Chondrocyte (in vitro differentiated cells): ENCODE measurements at regions not wholly inside any gene's neighbourhood (a gene's known extent, or its start where the extent isn't known, plus 50 kb on each side); places are given as distances from the start of the nearest gene placed in this dataset.

Experiments used
- DNase-seq: peaks from one replicate; pipeline ENCODE4 v3.0.0; 2021; ENCODE audit warnings: mixed read lengths, low spot score
- H3K27ac Mint-ChIP-seq: one replicate; pipeline ENCODE4 v1.8.0; 2021; ENCODE audit warnings: mild to moderate bottlenecking, moderate library complexity, mixed read lengths; ENCODE audit not compliant: unreplicated experiment
- H3K27me3 Mint-ChIP-seq: 2 replicates; pipeline ENCODE4 v1.8.0; 2021; ENCODE audit warnings: low read depth, mixed read lengths
- H3K36me3 Mint-ChIP-seq: 2 replicates; pipeline ENCODE4 v1.8.0; 2021; ENCODE audit warnings: low read depth, mixed read lengths
- H3K4me1 Mint-ChIP-seq: 2 replicates; pipeline ENCODE4 v1.8.0; 2021; ENCODE audit warnings: low read depth, mild to moderate bottlenecking, mixed read lengths
- H3K4me3 Mint-ChIP-seq: one replicate; pipeline ENCODE4 v1.8.0; 2021; ENCODE audit warnings: mild to moderate bottlenecking, moderate library complexity, mixed read lengths; ENCODE audit not compliant: unreplicated experiment
- H3K9me3 Mint-ChIP-seq: 2 replicates; pipeline ENCODE4 v1.8.0; 2021; ENCODE audit warnings: low read depth, mixed read lengths
- CTCF ChIP-seq: fragments of 200-600 bp; sonication (generic); IDR thresholded peaks from 2 replicates; pipeline ENCODE4 v1.5.0; 2021; ENCODE audit warnings: antibody characterized with exemption, mild to moderate bottlenecking, moderate library complexity

- Mint-ChIP-seq H3K27ac (no peak overlapping the region), H3K4me1 (no peaks in the 10 kb centered on the region), H3K36me3 (peaks cover 5% of the 10 kb centered on the region), H3K27me3 (no peaks in the 10 kb centered on the region), H3K9me3 (peaks cover 16% of the 10 kb centered on the region), H3K4me3 (no peak overlapping the region)
- no peak for TF ChIP-seq CTCF
- DNase-seq = no peak
These were observed 88.8 kb upstream of the ENPP6 start for GRCh38 chr4:184306470-184306869.

DNA sequence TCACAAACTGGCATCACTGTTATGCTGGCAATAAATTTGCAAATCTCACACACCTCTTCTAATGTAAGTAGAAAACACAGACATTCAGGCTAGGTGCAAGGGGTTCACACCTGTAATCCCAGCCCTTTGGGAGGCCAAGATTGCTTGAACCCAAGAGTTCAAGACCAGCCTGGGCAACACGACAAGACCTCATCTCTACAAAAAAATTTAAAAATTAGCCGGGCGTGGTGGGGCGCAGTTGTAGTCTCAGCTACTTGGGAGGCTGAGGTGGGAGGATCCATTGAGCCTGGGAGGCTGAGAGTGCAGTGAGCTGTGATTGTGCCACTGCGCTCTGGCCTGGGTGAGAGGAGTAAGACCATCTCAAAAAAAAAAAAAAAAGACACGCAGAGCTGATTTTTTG is 83.1 kb upstream of the ENPP6 start:
- DNase-seq = no peak
- no peaks in the 10 kb centered on the region for H3K27me3 Mint-ChIP-seq
- peaks cover 16% of the 10 kb centered on the region for H3K9me3 Mint-ChIP-seq
- H3K4me3 Mint-ChIP-seq = no peak overlapping the region
- peaks cover 5% of the 10 kb centered on the region for H3K36me3 Mint-ChIP-seq
- H3K4me1 Mint-ChIP-seq = no peaks in the 10 kb centered on the region
- no peak overlapping the region for H3K27ac Mint-ChIP-seq
- no peak for TF ChIP-seq CTCF

DNA sequence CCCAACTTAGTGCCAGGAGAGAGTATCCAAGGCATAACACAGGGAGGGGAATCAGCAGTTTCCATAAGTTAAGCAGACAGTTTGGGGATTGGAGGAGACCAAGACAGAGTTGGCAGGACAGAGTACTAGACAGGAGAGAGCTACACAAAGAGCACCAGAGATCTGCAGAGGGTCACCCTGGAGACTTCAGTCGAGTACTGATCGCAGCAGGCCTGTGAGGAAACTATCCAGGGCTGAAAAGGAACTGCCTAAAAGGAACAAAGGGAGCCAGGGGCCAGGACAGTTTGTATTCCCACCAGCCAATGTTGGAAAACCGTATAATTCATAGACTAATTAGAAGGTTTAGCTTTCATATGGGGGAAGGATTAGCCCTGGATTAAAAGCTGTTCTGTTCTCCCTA is 80.6 kb upstream of the ENPP6 start:
- Mint-ChIP-seq H3K27me3 (peaks cover 2% of the 10 kb centered on the region), H3K9me3 (peaks cover 4% of the 10 kb centered on the region), H3K36me3 (peaks cover 3% of the 10 kb centered on the region), H3K4me3 (no peak overlapping the region), H3K27ac (no peak overlapping the region), H3K4me1 (no peaks in the 10 kb centered on the region)
- no peak for DNase-seq
- TF ChIP-seq CTCF = no peak

DNA sequence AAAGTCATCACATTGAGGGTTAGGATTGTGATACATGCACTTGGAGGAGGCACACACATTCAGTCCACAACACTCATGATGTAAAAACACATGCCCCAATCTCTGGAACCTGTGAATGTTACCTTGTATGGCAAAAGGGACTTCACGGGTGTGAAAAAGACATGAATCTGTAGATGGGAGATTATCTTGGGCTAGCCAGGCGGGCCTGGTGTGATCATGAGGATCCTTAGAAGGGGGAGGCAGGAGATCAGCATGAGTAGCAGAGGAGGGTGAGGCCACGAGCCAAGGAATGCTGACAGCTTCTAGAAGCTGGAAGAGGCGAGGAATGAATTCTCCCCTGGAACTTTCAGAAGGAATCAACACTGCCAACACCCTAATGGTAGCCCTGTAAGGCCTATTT is 77.5 kb upstream of the ENPP6 start:
- no peaks in the 10 kb centered on the region for H3K36me3 Mint-ChIP-seq
- H3K27me3 Mint-ChIP-seq = peaks cover 2% of the 10 kb centered on the region
- no peak for TF ChIP-seq CTCF
- H3K9me3 Mint-ChIP-seq = no peaks in the 10 kb centered on the region
- no peak overlapping the region for H3K27ac Mint-ChIP-seq
- DNase-seq = no peak
- H3K4me3 Mint-ChIP-seq = no peak overlapping the region
- no peaks in the 10 kb centered on the region for H3K4me1 Mint-ChIP-seq

DNA sequence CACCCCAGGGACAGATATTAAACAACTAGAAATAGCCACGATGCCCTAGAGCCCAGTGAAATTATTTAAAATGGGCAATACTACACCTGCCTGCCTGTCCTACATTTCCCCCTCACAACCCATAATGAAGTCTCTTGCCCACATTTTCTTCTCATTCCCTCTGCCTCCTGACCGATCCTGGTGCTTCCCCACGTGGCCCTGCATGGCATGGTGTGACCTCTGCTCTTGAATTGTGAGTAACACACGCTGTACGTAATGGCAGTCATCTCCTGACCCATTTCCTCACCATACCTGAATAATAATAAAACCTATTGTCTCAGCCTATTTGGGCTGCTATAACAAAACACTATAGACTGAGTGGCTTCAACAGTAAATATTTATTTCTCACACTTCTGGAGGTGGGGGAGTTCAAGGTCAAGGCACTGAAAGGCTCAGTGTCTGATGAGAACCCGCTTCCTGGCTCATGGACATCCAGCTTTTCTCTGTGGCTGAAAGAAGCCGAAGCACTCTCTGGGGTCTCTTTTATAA is 77.0 kb upstream of the ENPP6 start:
- Mint-ChIP-seq H3K27me3 (peaks cover 2% of the 10 kb centered on the region), H3K27ac (no peak overlapping the region), H3K36me3 (no peaks in the 10 kb centered on the region), H3K4me3 (no peak overlapping the region), H3K4me1 (no peaks in the 10 kb centered on the region), H3K9me3 (no peaks in the 10 kb centered on the region)
- TF ChIP-seq CTCF = no peak
- no peak for DNase-seq
